ENCODE measurements at regions not wholly inside any gene's neighbourhood (a gene's known extent, or its start where the extent isn't known, plus 50 kb on each side); places are given as distances from the start of the nearest gene placed in this dataset.

DNA sequence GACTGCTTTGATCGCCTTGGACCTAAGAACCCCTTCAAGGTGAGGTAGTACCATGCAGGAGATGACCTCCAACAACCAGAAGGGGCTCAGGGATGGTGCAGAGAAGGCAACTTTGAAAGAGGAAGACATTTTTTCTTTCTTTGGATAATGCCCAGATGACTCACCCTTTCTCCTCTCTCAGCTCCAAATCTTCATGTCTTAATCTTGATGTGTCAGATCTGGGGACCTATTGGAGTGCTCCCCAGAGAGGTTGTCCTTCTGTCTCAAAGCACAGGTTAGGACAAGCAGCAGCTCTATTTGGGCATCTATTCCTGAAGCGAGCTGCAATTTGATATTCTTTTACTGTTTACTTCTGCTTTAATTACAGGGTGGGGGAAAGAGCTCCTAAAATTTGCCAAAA lies 229.9 kb upstream of the MAP3K1 start:
- no peak overlapping the region for H2BK15ac ChIP-seq (ENCODE audit: low read depth, low read length)
- no peak overlapping the region for H3K9ac ChIP-seq (ENCODE audit: extremely low read depth, insufficient read length, low read length)
- Mint-ChIP-seq H3K9me3 (peaks cover 0 to 7% of the 10 kb centered on the region in 2 experiments; a peak in 1 of 5 replicates), H3K36me3 (ENCODE audit: insufficient read depth in 1 of 3, low read depth in 3 of 3) (no peaks in the 10 kb centered on the region; a peak in 1 of 7 replicates), H3K27ac (no peak overlapping the region), H3K4me3 (no peak overlapping the region), H3K27me3 (ENCODE audit: low read depth) (no peaks in the 10 kb centered on the region), H3K4me1 (peaks cover 0 to 2% of the 10 kb centered on the region in 2 experiments; a peak in 1 of 4 replicates)
- no peaks in the 10 kb centered on the region for H3K4me1 ChIP-seq (ENCODE audit: insufficient read depth, low read length)
- no peak overlapping the region for H4K91ac ChIP-seq (ENCODE audit: insufficient read length, low read depth, low read length)
- H3K56ac ChIP-seq (ENCODE audit: insufficient read length, low read depth, low read length) = no peak overlapping the region
- H2AK5ac ChIP-seq (ENCODE audit: insufficient read length, low read length) = no peak overlapping the region
- H3K4ac ChIP-seq (ENCODE audit: low read depth, low read length) = no peak overlapping the region
- no peak overlapping the region for H3K23ac ChIP-seq (ENCODE audit: insufficient read length, low read depth, low read length)
- H3K4me2 ChIP-seq (ENCODE audit: insufficient read depth, insufficient read length, low read length) = no peak overlapping the region
- H3K23me2 ChIP-seq (ENCODE audit: insufficient read length, low read depth, low read length, poor library complexity, severe bottlenecking) = no peaks in the 10 kb centered on the region
- H3K18ac ChIP-seq (ENCODE audit: insufficient read length, low read depth, low read length) = no peak overlapping the region
- no peak overlapping the region for H4K8ac ChIP-seq (replicated peaks; ENCODE audit: insufficient read length, low read depth, low read length)
- TF ChIP-seq, protein P1, sequence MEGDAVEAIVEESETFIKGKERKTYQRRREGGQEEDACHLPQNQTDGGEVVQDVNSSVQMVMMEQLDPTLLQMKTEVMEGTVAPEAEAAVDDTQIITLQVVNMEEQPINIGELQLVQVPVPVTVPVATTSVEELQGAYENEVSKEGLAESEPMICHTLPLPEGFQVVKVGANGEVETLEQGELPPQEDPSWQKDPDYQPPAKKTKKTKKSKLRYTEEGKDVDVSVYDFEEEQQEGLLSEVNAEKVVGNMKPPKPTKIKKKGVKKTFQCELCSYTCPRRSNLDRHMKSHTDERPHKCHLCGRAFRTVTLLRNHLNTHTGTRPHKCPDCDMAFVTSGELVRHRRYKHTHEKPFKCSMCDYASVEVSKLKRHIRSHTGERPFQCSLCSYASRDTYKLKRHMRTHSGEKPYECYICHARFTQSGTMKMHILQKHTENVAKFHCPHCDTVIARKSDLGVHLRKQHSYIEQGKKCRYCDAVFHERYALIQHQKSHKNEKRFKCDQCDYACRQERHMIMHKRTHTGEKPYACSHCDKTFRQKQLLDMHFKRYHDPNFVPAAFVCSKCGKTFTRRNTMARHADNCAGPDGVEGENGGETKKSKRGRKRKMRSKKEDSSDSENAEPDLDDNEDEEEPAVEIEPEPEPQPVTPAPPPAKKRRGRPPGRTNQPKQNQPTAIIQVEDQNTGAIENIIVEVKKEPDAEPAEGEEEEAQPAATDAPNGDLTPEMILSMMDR (conservative IDR thresholded peaks at IDR 0.05) = no peak
- no peaks in the 10 kb centered on the region for H3K9me3 ChIP-seq (ENCODE audit: control insufficient read depth, low read depth, low read length)
- no peak overlapping the region for H2BK20ac ChIP-seq (ENCODE audit: low read depth, low read length, poor library complexity, severe bottlenecking)
- H3T11ph ChIP-seq (ENCODE audit: low read length) = no peak overlapping the region
- H3K27ac ChIP-seq (ENCODE audit: insufficient read length, low read depth, low read length) = no peak overlapping the region
- DNase-seq = no peak
- no peak overlapping the region for H2AFZ ChIP-seq (ENCODE audit: low read length)
- H3K14ac ChIP-seq (ENCODE audit: insufficient read depth, low read length) = no peak overlapping the region
- no CpG with 5 or more reads among the region's 2 CpGs for WGBS (ENCODE audit: extremely low coverage, insufficient read length, low lambda C conversion rate)
- no peak overlapping the region for H2BK120ac ChIP-seq (ENCODE audit: low read depth, low read length, poor library complexity, severe bottlenecking)
- no peaks in the 10 kb centered on the region for H3K79me2 ChIP-seq (ENCODE audit: insufficient read depth, low read length)
- no peaks in the 10 kb centered on the region for H4K20me1 ChIP-seq (ENCODE audit: control insufficient read depth, insufficient read depth, insufficient read length)
- H3K79me1 ChIP-seq (ENCODE audit: insufficient read depth, low read depth, low read length, poor library complexity, severe bottlenecking) = no peaks in the 10 kb centered on the region
- no peak overlapping the region for H2BK12ac ChIP-seq (ENCODE audit: insufficient read length, low read depth, low read length)
- H4K5ac ChIP-seq (ENCODE audit: insufficient read length, low read depth, low read length) = no peak overlapping the region
- no peak overlapping the region for H2BK5ac ChIP-seq (ENCODE audit: insufficient read length, low read length)
- H3K27me3 ChIP-seq (ENCODE audit: insufficient read depth, low read length) = no peaks in the 10 kb centered on the region

Measured in H9 (cell line).